Astrocyte (in vitro differentiated cells and primary cell): ENCODE measurements at regions not wholly inside any gene's neighbourhood (a gene's known extent, or its start where the extent isn't known, plus 50 kb on each side); places are given as distances from the start of the nearest gene placed in this dataset.

Source experiments
- DNase-seq: peaks from one replicate; pipeline ENCODE4 v3.0.0-alpha.2; 2010; ENCODE audit warnings: low read depth
- FAIRE-seq: peaks from 2 replicates; lab custom pipeline; 2011; peaks lifted over from hg19 to GRCh38; lab: Jason Lieb, UNC
- H2AFZ ChIP-seq: 2 replicates; pipeline ENCODE4 v1.6.0; 2012; ENCODE audit warnings: low read depth, low read length, inconsistent platforms
- H3K27ac ChIP-seq: 2 replicates; pipeline ENCODE4 v1.5.1; 2011; ENCODE audit warnings: low read depth, low read length, inconsistent platforms
- H3K27me3 ChIP-seq: 2 replicates; pipeline ENCODE4 v1.6.0; 2011; ENCODE audit warnings: low read length, inconsistent platforms; ENCODE audit not compliant: insufficient read depth
- H3K36me3 ChIP-seq: 2 replicates; pipeline ENCODE4 v1.5.1; 2011; ENCODE audit warnings: low read length, inconsistent platforms; ENCODE audit not compliant: insufficient read depth
- H3K4me1 ChIP-seq: 2 replicates; pipeline ENCODE4 v1.5.1; 2011; ENCODE audit warnings: low read length, inconsistent platforms; ENCODE audit not compliant: insufficient read depth
- H3K4me2 ChIP-seq: 2 replicates; pipeline ENCODE4 v1.6.0; 2012; ENCODE audit warnings: low read length, inconsistent platforms
- H3K4me3 ChIP-seq: 2 replicates; pipeline ENCODE4 v1.5.1; 2011; ENCODE audit warnings: low read depth, mild to moderate bottlenecking, low read length, inconsistent platforms; ENCODE audit not compliant: insufficient read depth
- H3K79me2 ChIP-seq: 2 replicates; pipeline ENCODE4 v1.6.0; 2012; ENCODE audit warnings: mild to moderate bottlenecking, low read length, inconsistent platforms; ENCODE audit not compliant: insufficient read depth
- H3K9ac ChIP-seq: 2 replicates; pipeline ENCODE4 v1.6.0; 2012; ENCODE audit warnings: mild to moderate bottlenecking, low read length, inconsistent platforms
- H3K9me3 ChIP-seq: 2 replicates; pipeline ENCODE4 v1.5.1; 2012; ENCODE audit warnings: low read depth, mild to moderate bottlenecking, low read length, inconsistent platforms; ENCODE audit not compliant: insufficient read depth
- H4K20me1 ChIP-seq: 2 replicates; pipeline ENCODE4 v1.6.0; 2012; ENCODE audit warnings: low read length, inconsistent platforms; ENCODE audit not compliant: insufficient read depth
- H3K27ac Mint-ChIP-seq: one replicate; pipeline ENCODE4 v1.8.0; 2021; ENCODE audit warnings: mild to moderate bottlenecking, mixed read lengths; ENCODE audit not compliant: unreplicated experiment
- H3K27me3 Mint-ChIP-seq: one replicate; pipeline ENCODE4 v1.8.0; 2021; ENCODE audit warnings: low read depth, mixed read lengths; ENCODE audit not compliant: unreplicated experiment
- H3K36me3 Mint-ChIP-seq: one replicate; pipeline ENCODE4 v1.8.0; 2021; ENCODE audit warnings: low read depth, mixed read lengths; ENCODE audit not compliant: unreplicated experiment
- H3K4me1 Mint-ChIP-seq: one replicate; pipeline ENCODE4 v1.8.0; 2021; ENCODE audit warnings: low read depth, mixed read lengths; ENCODE audit not compliant: unreplicated experiment
- H3K4me3 Mint-ChIP-seq: one replicate; pipeline ENCODE4 v1.8.0; 2021; ENCODE audit warnings: mild to moderate bottlenecking, moderate library complexity, mixed read lengths; ENCODE audit not compliant: unreplicated experiment
- H3K9me3 Mint-ChIP-seq: one replicate; pipeline ENCODE4 v1.8.0; 2021; ENCODE audit warnings: mild to moderate bottlenecking, mixed read lengths; ENCODE audit not compliant: unreplicated experiment
- CTCF ChIP-seq: IDR thresholded peaks from 2 replicates; pipeline ENCODE4 v1.5.1; 2011; ENCODE audit warnings: low read depth, mild to moderate bottlenecking, inconsistent platforms, low read length, moderate library complexity; ENCODE audit not compliant: insufficient read depth
- EZH2 ChIP-seq: IDR thresholded peaks from 2 replicates; pipeline ENCODE4 v1.6.1; 2012; ENCODE audit warnings: mild to moderate bottlenecking, low read length, inconsistent platforms; ENCODE audit not compliant: insufficient read depth

DNA sequence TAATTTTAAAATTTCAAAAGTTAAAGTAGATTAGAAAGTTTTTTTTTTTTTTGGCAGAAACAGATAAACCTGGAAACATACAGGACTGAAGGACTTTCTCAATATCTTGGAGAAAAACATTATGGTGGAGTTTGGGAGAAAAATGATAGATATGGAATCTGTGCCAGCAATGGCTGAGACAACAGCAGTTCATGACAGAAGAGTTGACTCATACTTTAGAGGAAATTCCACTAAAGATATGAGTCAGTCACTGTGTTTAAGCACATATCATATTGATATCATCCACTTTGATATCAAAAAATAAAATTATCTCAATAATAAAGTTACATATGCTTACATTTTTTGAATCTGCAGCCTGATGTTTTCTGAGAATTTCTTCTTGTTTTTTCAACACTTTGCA is 193.9 kb upstream of the OR4E1 start:
- Mint-ChIP-seq H3K4me1 (peaks cover 9% of the 10 kb centered on the region), H3K27ac (no peak overlapping the region), H3K36me3 (no peaks in the 10 kb centered on the region), H3K9me3 (no peaks in the 10 kb centered on the region), H3K27me3 (no peaks in the 10 kb centered on the region), H3K4me3 (no peak overlapping the region)
- Histone ChIP-seq H2AFZ (no peak overlapping the region), H3K36me3 (no peaks in the 10 kb centered on the region), H3K9me3 (no peaks in the 10 kb centered on the region), H3K79me2 (no peaks in the 10 kb centered on the region), H3K27ac (no peak overlapping the region), H3K27me3 (no peaks in the 10 kb centered on the region), H4K20me1 (no peaks in the 10 kb centered on the region), H3K4me3 (no peak overlapping the region), H3K4me1 (peaks cover 3% of the 10 kb centered on the region), H3K4me2 (no peak overlapping the region), H3K9ac (no peak overlapping the region)
- no peak for DNase-seq
- FAIRE-seq, result no peak
- TF ChIP-seq CTCF, result no peak
- no peak for TF ChIP-seq EZH2

DNA sequence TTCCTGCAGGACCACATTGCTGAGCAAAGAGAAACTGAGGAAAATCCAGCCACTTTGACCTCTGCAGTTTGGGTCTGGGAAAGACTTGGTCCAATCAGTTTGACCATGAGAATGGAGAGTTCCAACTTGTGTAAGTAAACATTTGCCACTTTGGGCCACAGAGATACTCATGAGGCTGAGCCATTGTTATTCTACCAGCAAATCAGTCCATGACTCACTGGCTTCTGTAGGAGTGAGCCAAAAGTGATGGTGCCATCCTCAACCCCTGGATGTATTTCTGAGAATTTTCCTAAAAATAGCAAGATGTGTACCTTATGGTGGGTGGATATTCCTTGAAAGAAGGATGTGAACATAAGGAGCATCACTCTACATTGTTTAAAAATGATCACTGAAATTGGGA is 192.9 kb upstream of the OR4E1 start:
- Mint-ChIP-seq H3K27me3 (no peaks in the 10 kb centered on the region), H3K4me3 (no peak overlapping the region), H3K9me3 (no peaks in the 10 kb centered on the region), H3K4me1 (peaks cover 9% of the 10 kb centered on the region), H3K27ac (no peak overlapping the region), H3K36me3 (no peaks in the 10 kb centered on the region)
- Histone ChIP-seq H3K4me1 (peaks cover 3% of the 10 kb centered on the region), H3K4me2 (no peak overlapping the region), H4K20me1 (no peaks in the 10 kb centered on the region), H3K9ac (no peak overlapping the region), H3K79me2 (no peaks in the 10 kb centered on the region), H3K9me3 (no peaks in the 10 kb centered on the region), H3K4me3 (no peak overlapping the region), H2AFZ (no peak overlapping the region), H3K27me3 (no peaks in the 10 kb centered on the region), H3K36me3 (no peaks in the 10 kb centered on the region), H3K27ac (no peak overlapping the region)
- TF ChIP-seq CTCF (no peak), EZH2 (no peak)
- DNase-seq, result no peak
- FAIRE-seq, result no peak

- Mint-ChIP-seq H3K9me3 (no peaks in the 10 kb centered on the region), H3K4me1 (peaks cover 13% of the 10 kb centered on the region)
Measured at GRCh38 chr14:21863289-21863688, 189.7 kb upstream of the OR4E1 start.

More at GRCh38 chr14:21863289-21863688, 189.7 kb upstream of the OR4E1 start:
- TF ChIP-seq EZH2, result no peak
- TF ChIP-seq CTCF, result no peak
- Histone ChIP-seq H2AFZ (no peak overlapping the region), H4K20me1 (no peaks in the 10 kb centered on the region), H3K79me2 (no peaks in the 10 kb centered on the region), H3K4me2 (no peak overlapping the region), H3K9ac (no peak overlapping the region), H3K4me3 (no peak overlapping the region), H3K36me3 (no peaks in the 10 kb centered on the region), H3K27ac (no peak overlapping the region), H3K9me3 (no peaks in the 10 kb centered on the region), H3K4me1 (peaks cover 3% of the 10 kb centered on the region), H3K27me3 (no peaks in the 10 kb centered on the region)
- H3K4me3 Mint-ChIP-seq, result no peak overlapping the region
- H3K27me3 Mint-ChIP-seq, result no peaks in the 10 kb centered on the region
- H3K27ac Mint-ChIP-seq, result no peak overlapping the region
- no peaks in the 10 kb centered on the region for H3K36me3 Mint-ChIP-seq
- DNase-seq, result no peak
- FAIRE-seq, result no peak
